Fibroblast of lung (primary cell): ENCODE measurements at regions not wholly inside any gene's neighbourhood (a gene's known extent, or its start where the extent isn't known, plus 50 kb on each side); places are given as distances from the start of the nearest gene placed in this dataset.

Source experiments
- DNase-seq, 2 donors: peaks; one replicate each; pipeline versions ENCODE4 v3.0.0 to v3.0.0-alpha.2; 2010; ENCODE audit warnings: low read depth in 2 of 2
- H2AFZ ChIP-seq: 2 replicates; pipeline ENCODE4 v1.5.1; 2012; ENCODE audit warnings: low read length, control low read depth, inconsistent platforms
- H3K27ac ChIP-seq: 2 replicates; pipeline ENCODE4 v1.5.1; 2011; ENCODE audit warnings: low read length, control low read depth; ENCODE audit not compliant: insufficient read depth
- H3K27me3 ChIP-seq: 2 replicates; pipeline ENCODE4 v1.5.1; 2011; ENCODE audit warnings: mild to moderate bottlenecking, low read length; ENCODE audit not compliant: control insufficient read depth, insufficient read depth
- H3K36me3 ChIP-seq: 2 replicates; pipeline ENCODE4 v1.5.1; 2011; ENCODE audit warnings: low read length; ENCODE audit not compliant: control insufficient read depth, insufficient read depth
- H3K4me1 ChIP-seq: 2 replicates; pipeline ENCODE4 v1.5.1; 2011; ENCODE audit warnings: low read length; ENCODE audit not compliant: control insufficient read depth, insufficient read depth; ENCODE audit errors: extremely low read depth
- H3K4me2 ChIP-seq: 2 replicates; pipeline ENCODE4 v1.5.1; 2011; ENCODE audit warnings: low read length, control low read depth; ENCODE audit not compliant: insufficient read depth; ENCODE audit errors: extremely low read depth
- H3K4me3 ChIP-seq, 4 experiments: fragments of 200-600 bp in 1 of 4; sonication (generic) in 1 of 4; replicated peaks in 1 of 4; 2 replicates each; pipeline ENCODE4 v1.5.1; 2011 to 2016; ENCODE audit warnings: low read length in 4 of 4, low read depth in 3 of 4, mild to moderate bottlenecking in 3 of 4, control low read depth in 2 of 4, inconsistent platforms in 1 of 4, mixed read lengths in 1 of 4; ENCODE audit not compliant: insufficient read depth in 1 of 4; ENCODE audit errors: control extremely low read depth in 1 of 4
- H3K79me2 ChIP-seq: 2 replicates; pipeline ENCODE4 v1.5.1; 2012; ENCODE audit warnings: mild to moderate bottlenecking, low read length, inconsistent platforms; ENCODE audit not compliant: control insufficient read depth, insufficient read depth
- H3K9ac ChIP-seq: 2 replicates; pipeline ENCODE4 v1.5.1; 2011; ENCODE audit warnings: mild to moderate bottlenecking, low read length, control low read depth; ENCODE audit not compliant: insufficient read depth
- H3K9me3 ChIP-seq: 2 replicates; pipeline ENCODE4 v1.5.1; 2012; ENCODE audit warnings: low read depth, low read length; ENCODE audit not compliant: control insufficient read depth, insufficient read depth
- H4K20me1 ChIP-seq: 2 replicates; pipeline ENCODE4 v1.5.1; 2011; ENCODE audit warnings: low read length; ENCODE audit not compliant: control insufficient read depth, insufficient read depth; ENCODE audit errors: extremely low read depth
- EZH2 ChIP-seq: IDR thresholded peaks from 2 replicates; pipeline ENCODE4 v1.5.1; 2012; ENCODE audit warnings: low read length, control low read depth, mild to moderate bottlenecking; ENCODE audit errors: missing control alignments
- TF ChIP-seq, protein P1 (sequence below), 2 donors: IDR thresholded peaks in 1 of 2; conservative IDR thresholded peaks in 1 of 2; 1 replicate in 1 of 2; 2 replicates in 1 of 2; pipeline ENCODE4 v1.5.1; 2011 to 2012; ENCODE audit warnings: low read length in 2 of 2, control low read depth in 1 of 2, inconsistent platforms in 1 of 2, low read depth in 1 of 2, mild to moderate bottlenecking in 1 of 2

DNA sequence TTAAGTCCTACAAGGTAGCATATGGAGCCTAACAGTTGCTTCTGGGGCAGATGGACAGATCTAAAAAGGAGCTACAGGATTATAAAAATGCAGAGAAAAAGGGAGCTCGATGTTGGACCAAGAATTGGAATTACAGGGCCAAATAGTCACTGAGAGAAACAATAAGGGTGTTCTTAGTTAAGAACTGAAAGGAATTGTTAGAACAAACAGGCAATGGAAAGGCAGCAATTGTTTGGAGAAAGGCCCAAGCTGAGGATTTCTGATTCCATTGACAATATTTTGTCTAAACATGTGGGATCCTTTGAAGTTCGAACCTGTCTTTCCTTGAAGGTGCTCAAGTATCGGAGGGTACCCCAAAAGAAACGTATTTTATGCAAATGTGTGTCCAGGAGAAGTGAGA, 513.6 kb upstream of the CDH8 start:
- no peak for TF ChIP-seq EZH2
- Histone ChIP-seq H4K20me1 (no peaks in the 10 kb centered on the region), H2AFZ (no peak overlapping the region), H3K9ac (no peak overlapping the region), H3K9me3 (no peaks in the 10 kb centered on the region), H3K27ac (no peak overlapping the region), H3K27me3 (no peaks in the 10 kb centered on the region), H3K4me1 (no peaks in the 10 kb centered on the region), H3K4me2 (no peak overlapping the region), H3K79me2 (no peaks in the 10 kb centered on the region), H3K4me3 (no peak overlapping the region), H3K36me3 (no peaks in the 10 kb centered on the region)
- no peak for DNase-seq

DNA sequence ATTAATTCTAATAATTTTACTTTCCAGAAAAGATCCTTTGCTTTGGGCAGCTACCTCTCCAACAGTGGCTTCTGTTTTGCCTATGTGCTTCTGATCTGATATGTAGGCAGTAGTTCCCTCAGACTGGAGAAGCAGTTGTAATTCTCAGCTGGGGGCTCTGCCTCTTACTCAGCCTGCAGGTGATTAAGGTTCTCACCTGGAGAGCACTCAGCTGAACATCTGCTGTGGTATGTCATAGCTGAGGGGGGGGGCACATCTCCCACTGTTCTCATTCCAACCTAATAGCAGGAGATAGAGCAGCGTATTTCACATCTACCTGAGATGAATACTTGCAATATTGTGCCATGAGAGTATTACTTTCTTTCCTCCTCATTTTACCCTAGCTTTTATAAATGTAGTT, 511.9 kb upstream of the CDH8 start:
- H3K4me1 ChIP-seq: no peaks in the 10 kb centered on the region
- H3K9me3 ChIP-seq: no peaks in the 10 kb centered on the region
- H3K4me2 ChIP-seq: no peak overlapping the region
- TF ChIP-seq, protein P1, sequence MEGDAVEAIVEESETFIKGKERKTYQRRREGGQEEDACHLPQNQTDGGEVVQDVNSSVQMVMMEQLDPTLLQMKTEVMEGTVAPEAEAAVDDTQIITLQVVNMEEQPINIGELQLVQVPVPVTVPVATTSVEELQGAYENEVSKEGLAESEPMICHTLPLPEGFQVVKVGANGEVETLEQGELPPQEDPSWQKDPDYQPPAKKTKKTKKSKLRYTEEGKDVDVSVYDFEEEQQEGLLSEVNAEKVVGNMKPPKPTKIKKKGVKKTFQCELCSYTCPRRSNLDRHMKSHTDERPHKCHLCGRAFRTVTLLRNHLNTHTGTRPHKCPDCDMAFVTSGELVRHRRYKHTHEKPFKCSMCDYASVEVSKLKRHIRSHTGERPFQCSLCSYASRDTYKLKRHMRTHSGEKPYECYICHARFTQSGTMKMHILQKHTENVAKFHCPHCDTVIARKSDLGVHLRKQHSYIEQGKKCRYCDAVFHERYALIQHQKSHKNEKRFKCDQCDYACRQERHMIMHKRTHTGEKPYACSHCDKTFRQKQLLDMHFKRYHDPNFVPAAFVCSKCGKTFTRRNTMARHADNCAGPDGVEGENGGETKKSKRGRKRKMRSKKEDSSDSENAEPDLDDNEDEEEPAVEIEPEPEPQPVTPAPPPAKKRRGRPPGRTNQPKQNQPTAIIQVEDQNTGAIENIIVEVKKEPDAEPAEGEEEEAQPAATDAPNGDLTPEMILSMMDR (conservative IDR thresholded peaks at IDR 0.05 in 1 of 2, IDR thresholded peaks at IDR 0.05 in 1 of 2; ENCODE audit: low read depth in 1 of 2, low read length in 2 of 2): no peak
- TF ChIP-seq EZH2: no peak
- H3K9ac ChIP-seq: no peak overlapping the region
- H3K27me3 ChIP-seq: no peaks in the 10 kb centered on the region
- no peak overlapping the region for H2AFZ ChIP-seq
- no peak overlapping the region for H3K4me3 ChIP-seq
- no peaks in the 10 kb centered on the region for H4K20me1 ChIP-seq
- no peaks in the 10 kb centered on the region for H3K79me2 ChIP-seq
- no peaks in the 10 kb centered on the region for H3K36me3 ChIP-seq
- H3K27ac ChIP-seq: no peak overlapping the region
- no peak for DNase-seq

DNA sequence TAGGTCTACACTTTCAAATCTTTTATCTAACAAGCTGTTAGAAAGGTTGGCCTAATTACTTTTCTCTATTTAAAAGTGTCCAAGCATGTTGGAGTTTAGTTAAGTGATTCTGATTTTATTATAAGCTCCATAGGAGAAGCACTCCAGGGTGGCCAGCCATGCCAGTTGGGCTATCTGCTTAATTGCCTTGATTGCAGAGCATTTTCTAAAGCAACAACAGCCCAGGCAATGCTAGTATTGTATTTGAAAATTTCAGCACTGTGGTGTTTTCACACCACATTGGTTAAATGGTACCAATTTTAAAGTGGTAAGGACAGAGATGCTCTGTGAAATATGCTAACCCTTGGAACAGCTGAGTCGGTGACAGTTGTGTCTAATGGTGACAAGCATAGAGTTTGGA, 510.5 kb upstream of the CDH8 start:
- Histone ChIP-seq H2AFZ (no peak overlapping the region), H3K4me2 (no peak overlapping the region), H3K4me3 (no peak overlapping the region), H4K20me1 (no peaks in the 10 kb centered on the region), H3K27ac (no peak overlapping the region), H3K9ac (no peak overlapping the region), H3K4me1 (no peaks in the 10 kb centered on the region), H3K27me3 (no peaks in the 10 kb centered on the region), H3K79me2 (no peaks in the 10 kb centered on the region), H3K36me3 (no peaks in the 10 kb centered on the region), H3K9me3 (no peaks in the 10 kb centered on the region)
- TF ChIP-seq, protein P1 (conservative IDR thresholded peaks at IDR 0.05 in 1 of 2, IDR thresholded peaks at IDR 0.05 in 1 of 2; ENCODE audit: low read depth in 1 of 2, low read length in 2 of 2): no peak
- TF ChIP-seq EZH2: no peak
- no peak for DNase-seq

DNA sequence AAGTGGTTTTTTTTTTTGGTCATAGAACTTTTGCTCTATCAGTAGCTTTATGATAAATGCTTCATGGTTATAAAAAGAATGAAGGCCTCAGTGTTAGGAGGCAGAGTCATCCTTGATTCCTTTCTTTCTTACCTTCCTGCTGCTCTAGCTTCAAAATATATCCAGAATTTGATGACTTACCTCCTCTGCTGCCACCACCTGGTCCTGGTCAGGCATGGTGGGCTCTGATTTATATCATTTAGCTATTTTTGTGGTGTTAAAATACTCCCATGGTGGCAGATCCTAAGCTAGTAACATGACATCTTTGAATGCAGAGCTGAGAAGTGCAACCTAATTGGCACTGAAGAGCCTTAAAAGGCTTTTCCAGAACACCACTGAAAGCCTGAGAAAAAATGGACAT, 508.8 kb upstream of the CDH8 start:
- Histone ChIP-seq H3K4me3 (no peak overlapping the region), H3K9me3 (no peaks in the 10 kb centered on the region), H2AFZ (no peak overlapping the region), H3K27ac (no peak overlapping the region), H3K4me1 (no peaks in the 10 kb centered on the region), H3K36me3 (no peaks in the 10 kb centered on the region), H3K27me3 (no peaks in the 10 kb centered on the region), H3K9ac (no peak overlapping the region), H3K79me2 (no peaks in the 10 kb centered on the region), H3K4me2 (no peak overlapping the region), H4K20me1 (no peaks in the 10 kb centered on the region)
- TF ChIP-seq, protein P1 (conservative IDR thresholded peaks at IDR 0.05 in 1 of 2, IDR thresholded peaks at IDR 0.05 in 1 of 2; ENCODE audit: low read depth in 1 of 2, low read length in 2 of 2): no peak
- no peak for TF ChIP-seq EZH2
- no peak for DNase-seq
